Fibroblast of lung (primary cell): ENCODE measurements at regions not wholly inside any gene's neighbourhood (a gene's known extent, or its start where the extent isn't known, plus 50 kb on each side); places are given as distances from the start of the nearest gene placed in this dataset.

Experiments used
- CTCF ChIP-seq, 2 donors: IDR thresholded peaks in 1 of 2; conservative IDR thresholded peaks in 1 of 2; 1 replicate in 1 of 2; 2 replicates in 1 of 2; pipeline ENCODE4 v1.5.1; 2011 to 2012; ENCODE audit warnings: low read length in 2 of 2, control low read depth in 1 of 2, inconsistent platforms in 1 of 2, low read depth in 1 of 2, mild to moderate bottlenecking in 1 of 2
- EZH2 ChIP-seq: IDR thresholded peaks from 2 replicates; pipeline ENCODE4 v1.5.1; 2012; ENCODE audit warnings: low read length, control low read depth, mild to moderate bottlenecking; ENCODE audit errors: missing control alignments

DNA sequence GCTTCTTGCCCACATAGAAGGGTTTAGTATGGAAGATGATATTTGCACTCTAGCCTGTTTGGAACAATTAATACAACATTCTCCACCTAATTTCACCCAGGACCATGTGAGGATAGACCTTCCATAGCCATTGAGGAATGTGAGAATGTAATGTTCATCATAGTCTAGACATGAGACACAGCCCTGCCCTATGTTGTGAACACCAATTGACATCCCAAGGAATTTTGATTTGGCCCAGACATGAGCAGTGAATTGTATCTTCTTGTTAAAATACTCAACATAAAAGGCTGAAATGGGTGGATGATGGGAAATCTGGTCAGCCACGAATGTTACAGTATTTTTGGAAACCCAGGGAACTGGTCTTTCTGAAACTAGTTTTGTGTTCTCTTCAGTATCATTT lies 892.3 kb upstream of the CHORDC1 start:
- no peak for TF ChIP-seq CTCF (conservative IDR thresholded peaks at IDR 0.05 in 1 of 2, IDR thresholded peaks at IDR 0.05 in 1 of 2; ENCODE audit: low read depth in 1 of 2, low read length in 2 of 2)
- no peak for TF ChIP-seq EZH2
